Amniotic stem cell (primary cell): ENCODE measurements at regions not wholly inside any gene's neighbourhood (a gene's known extent, or its start where the extent isn't known, plus 50 kb on each side); places are given as distances from the start of the nearest gene placed in this dataset.
"Not testable (repeated sequence)": the region's sequence is repeated elsewhere in the genome, so short reads cannot be mapped to it uniquely, and the experiment has no call there.

ENCODE experiments used
- DNase-seq: peaks from one replicate; lab custom pipeline; 2025; lab: John Stamatoyannopoulos, UW

GRCh38 chr12:19666070-19666469, 226.8 kb downstream of the AEBP2 start:
- DNase-seq: no peak

- DNase-seq: no peak
Observed at GRCh38 chr12:19669793-19670192, 230.5 kb downstream of the AEBP2 start.

- no peak for DNase-seq
Observed at GRCh38 chr12:19671695-19672094, 232.4 kb downstream of the AEBP2 start.

GRCh38 chr12:19674437-19674836, 235.1 kb downstream of the AEBP2 start:
- no peak for DNase-seq

- DNase-seq: no peak
Observed at GRCh38 chr12:19675361-19675760, 236.1 kb downstream of the AEBP2 start.

GRCh38 chr12:19678501-19678900, 239.2 kb downstream of the AEBP2 start:
- not testable (repeated sequence) for DNase-seq

GRCh38 chr12:19681007-19681406, 241.7 kb downstream of the AEBP2 start:
- no peak for DNase-seq

GRCh38 chr12:19683178-19683927, 244.1 kb downstream of the AEBP2 start:
- DNase-seq: peak; percentile 35

- no peak for DNase-seq
Observed at GRCh38 chr12:19687371-19687770, 248.1 kb downstream of the AEBP2 start.

- DNase-seq: no peak
Observed at GRCh38 chr12:19688532-19688931, 249.2 kb downstream of the AEBP2 start.

- no peak for DNase-seq
Observed at GRCh38 chr12:19689226-19689625, 249.9 kb downstream of the AEBP2 start.

GRCh38 chr12:19689801-19690472, 250.6 kb downstream of the AEBP2 start:
- no peak for DNase-seq

GRCh38 chr12:19692091-19692490, 252.8 kb downstream of the AEBP2 start:
- DNase-seq: no peak

- no peak for DNase-seq
Observed at GRCh38 chr12:19692566-19692965, 253.3 kb downstream of the AEBP2 start.

GRCh38 chr12:19694627-19695026, 255.3 kb downstream of the AEBP2 start:
- DNase-seq: no peak

- DNase-seq: no peak
Observed at GRCh38 chr12:19695244-19696098, 256.2 kb downstream of the AEBP2 start.

- DNase-seq: no peak
Observed at GRCh38 chr12:19700969-19701368, 261.7 kb downstream of the AEBP2 start.

GRCh38 chr12:19704966-19705365, 265.7 kb downstream of the AEBP2 start:
- DNase-seq: no peak

- no peak for DNase-seq
Observed at GRCh38 chr12:19706936-19707335, 267.6 kb downstream of the AEBP2 start.

GRCh38 chr12:19707948-19708409, 268.7 kb downstream of the AEBP2 start:
- DNase-seq: no peak

GRCh38 chr12:19709889-19710288, 270.6 kb downstream of the AEBP2 start:
- DNase-seq: no peak
